GM18868 (cell line): ENCODE measurements at regions not wholly inside any gene's neighbourhood (a gene's known extent, or its start where the extent isn't known, plus 50 kb on each side); places are given as distances from the start of the nearest gene placed in this dataset.
"Not testable (repeated sequence)": the region's sequence is repeated elsewhere in the genome, so short reads cannot be mapped to it uniquely, and the experiment has no call there.

Experiments
- ATAC-seq: cut with Tn5 transposase; IDR thresholded peaks from one replicate; pipeline ENCODE4 v1.9.1; 2021; ENCODE audit warnings: mild to moderate bottlenecking, moderate library complexity; ENCODE audit not compliant: unreplicated experiment

- no peak for ATAC-seq
Observed at GRCh38 chr20:4318891-4319290, 69.8 kb upstream of the ADRA1D start.

DNA sequence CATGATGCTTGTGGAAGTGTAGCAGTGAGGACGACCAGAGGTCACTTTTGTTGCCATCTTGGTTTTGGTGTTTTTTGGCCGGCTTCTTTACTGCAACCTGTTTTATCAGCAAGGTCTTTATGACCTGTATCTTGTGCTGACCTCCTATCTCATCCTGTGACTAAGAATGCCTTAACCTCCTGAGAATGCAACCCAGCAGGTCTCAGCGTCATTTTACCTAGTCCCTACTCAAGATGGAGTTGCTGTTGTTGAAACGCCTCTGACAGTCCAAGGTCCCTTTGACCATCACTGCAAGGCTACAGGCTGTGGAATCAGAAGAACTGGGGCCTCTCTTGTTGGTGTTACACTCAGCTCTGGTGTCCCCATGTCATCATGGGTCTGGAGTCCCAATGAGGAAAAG is 61.5 kb upstream of the ADRA1D start:
- ATAC-seq: not testable (repeated sequence)

DNA sequence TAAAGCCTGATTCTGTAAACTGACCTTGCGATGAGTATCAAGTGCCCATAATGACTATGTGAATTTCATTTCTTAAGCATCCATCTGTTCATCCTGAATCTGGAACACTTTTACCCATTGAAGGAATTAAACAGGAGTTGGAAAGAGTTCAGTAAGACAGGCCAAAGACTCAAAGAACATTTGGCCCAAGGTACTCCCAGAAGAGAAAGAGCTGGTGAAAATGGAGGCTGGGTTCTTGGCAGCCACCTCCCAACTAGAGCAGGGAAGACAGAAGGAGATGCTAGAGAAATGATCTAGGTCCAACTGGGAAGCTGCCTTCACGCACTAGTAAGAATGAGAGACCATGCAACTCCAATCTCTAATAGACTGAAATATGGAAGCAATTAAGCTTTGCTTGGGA is 57.1 kb upstream of the ADRA1D start:
- no peak for ATAC-seq

DNA sequence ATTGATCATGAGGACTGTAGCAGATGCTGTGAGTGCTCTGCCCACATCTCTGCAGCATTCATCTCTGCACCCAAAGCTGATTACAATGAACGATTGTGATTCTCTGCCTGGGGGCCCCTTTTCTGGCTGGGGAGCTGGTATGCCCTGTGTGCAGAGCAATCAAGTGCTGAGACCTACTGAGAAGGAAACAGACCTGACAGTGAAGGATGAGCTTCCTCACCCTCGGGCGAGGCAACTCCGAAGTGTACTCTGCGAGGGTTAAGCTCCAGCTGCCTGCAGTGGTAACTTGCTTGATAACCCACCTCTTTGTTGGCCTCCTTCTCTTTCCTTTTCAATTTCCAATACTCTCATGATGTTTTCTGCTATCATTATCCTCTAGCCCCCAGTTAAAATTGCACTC is 56.0 kb upstream of the ADRA1D start:
- no peak for ATAC-seq

GRCh38 chr20:4304601-4305000 is 55.5 kb upstream of the ADRA1D start:
- no peak for ATAC-seq

DNA sequence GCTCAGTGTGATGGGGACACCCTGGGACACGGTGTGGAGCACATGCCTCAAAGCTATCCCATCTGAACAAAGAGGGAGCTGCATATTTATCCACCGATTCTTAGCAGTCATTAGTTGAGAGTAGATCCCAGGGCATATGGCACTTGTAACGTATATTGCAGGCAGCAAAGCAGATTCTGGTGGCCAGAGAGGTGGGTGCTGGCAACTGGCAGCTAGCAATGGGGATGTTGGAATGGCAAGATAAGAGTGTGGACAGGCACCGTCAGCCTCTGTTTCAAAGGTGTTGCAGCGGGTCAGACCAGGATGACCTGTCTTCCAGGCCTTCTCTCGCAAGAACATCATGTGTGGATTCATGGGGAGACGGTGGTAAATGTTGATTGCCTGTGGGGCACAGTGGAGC is 54.0 kb upstream of the ADRA1D start:
- ATAC-seq: no peak

GRCh38 chr20:4300921-4301320 is 51.8 kb upstream of the ADRA1D start:
- no peak for ATAC-seq

DNA sequence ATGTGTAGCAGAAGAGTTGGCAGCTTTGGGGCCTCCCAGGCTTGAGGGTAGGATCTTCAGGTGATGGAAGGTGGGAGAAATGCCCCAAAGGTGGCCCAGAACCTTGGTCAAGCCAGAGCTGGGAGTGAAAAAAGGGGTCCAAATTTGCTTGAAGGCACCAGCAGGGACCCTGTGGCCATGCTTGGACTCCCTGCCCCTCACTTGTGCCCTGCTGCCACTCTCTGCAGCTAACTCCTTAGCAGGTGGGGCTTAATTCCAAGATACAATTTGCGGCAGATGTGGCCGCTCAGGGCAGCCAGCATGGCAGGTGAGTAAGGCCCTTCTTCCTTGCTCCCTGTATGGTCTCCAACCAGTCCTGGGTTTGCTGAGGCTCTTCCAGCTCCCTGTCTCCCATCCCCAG is 51.3 kb upstream of the ADRA1D start:
- no peak for ATAC-seq

DNA sequence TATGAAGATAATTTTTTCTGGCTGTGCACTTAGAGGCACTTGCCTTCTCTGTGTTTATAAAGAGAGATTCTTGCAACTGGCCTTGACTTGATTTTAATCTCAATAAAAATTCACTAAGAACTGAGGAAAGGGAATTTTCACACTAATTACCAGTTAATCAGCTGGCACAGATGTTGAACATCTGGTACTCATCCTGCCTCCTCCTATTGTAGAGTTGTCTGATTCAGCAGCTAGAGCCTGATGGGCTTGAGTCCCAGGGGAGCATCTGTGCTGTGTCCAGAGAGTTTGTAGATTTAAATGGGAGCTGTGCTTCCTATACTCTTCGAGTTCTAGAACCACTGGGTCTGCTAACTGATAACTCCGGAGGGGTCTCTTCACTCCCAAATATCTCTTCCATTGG is 50.7 kb upstream of the ADRA1D start:
- no peak for ATAC-seq

DNA sequence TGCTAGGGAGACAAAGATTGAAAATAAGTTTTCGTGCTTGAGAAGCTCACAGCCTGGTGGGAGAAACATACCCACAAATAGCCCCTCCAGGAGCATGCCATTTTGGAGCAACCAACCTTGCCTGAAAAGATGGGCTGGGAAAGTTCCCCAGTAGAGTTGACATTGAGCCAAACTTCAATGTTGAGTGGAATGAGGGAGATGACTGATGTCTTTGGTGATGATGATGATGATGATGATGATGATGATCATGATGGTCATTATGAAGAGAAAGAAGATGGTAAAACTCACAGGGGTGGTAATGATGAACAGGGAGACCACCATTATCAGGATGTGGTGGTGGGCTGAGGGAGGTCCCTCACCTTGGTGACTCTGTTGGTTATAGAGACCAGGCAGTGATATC is 50.1 kb upstream of the ADRA1D start:
- ATAC-seq: no peak
